Activated CD4-positive, alpha-beta memory T cell treated with anti-CD3 and anti-CD28 coated beads for 36 hours (primary cell): ENCODE measurements at regions not wholly inside any gene's neighbourhood (a gene's known extent, or its start where the extent isn't known, plus 50 kb on each side); places are given as distances from the start of the nearest gene placed in this dataset.
A peak's percentile ranks its signal among the peaks of the same experiment; 100 is the strongest.

Experiments used
- CTCF ChIA-PET: fragments of 350-600 bp; sonication (Branson Sonifier 250); formaldehyde crosslinking; loops from one replicate; lab custom pipeline; 2021; ENCODE audit warnings: antibody characterized with exemption, inconsistent platforms; lab: Charles Lee
- POLR2A ChIA-PET: fragments of 350-600 bp; sonication (Branson Sonifier 250); formaldehyde crosslinking; loops from one replicate; lab custom pipeline; 2021; ENCODE audit warnings: antibody characterized with exemption; lab: Charles Lee
- DNase-seq: peaks from one replicate; pipeline ENCODE4 v3.0.0-alpha.2; 2020
- H3K27ac Mint-ChIP-seq: one replicate; pipeline ENCODE4 v1.8.0; 2021; ENCODE audit warnings: mixed read lengths
- H3K27me3 Mint-ChIP-seq: one replicate; pipeline ENCODE4 v1.8.0; 2021; ENCODE audit warnings: mixed read lengths
- H3K36me3 Mint-ChIP-seq: one replicate; pipeline ENCODE4 v1.8.0; 2021; ENCODE audit warnings: mixed read lengths
- H3K4me1 Mint-ChIP-seq: one replicate; pipeline ENCODE4 v1.8.0; 2021; ENCODE audit warnings: low read depth, mixed read lengths
- H3K4me3 Mint-ChIP-seq: one replicate; pipeline ENCODE4 v1.8.0; 2021; ENCODE audit warnings: mild to moderate bottlenecking, mixed read lengths
- H3K9me3 Mint-ChIP-seq: one replicate; pipeline ENCODE4 v1.8.0; 2021; ENCODE audit warnings: mixed read lengths
- intact Hi-C: fragments of 100-400 bp; cut with micrococcal nuclease; formaldehyde crosslinking; loops from one replicate; pipeline ENCODE4 v1.15.1; 2023

DNA sequence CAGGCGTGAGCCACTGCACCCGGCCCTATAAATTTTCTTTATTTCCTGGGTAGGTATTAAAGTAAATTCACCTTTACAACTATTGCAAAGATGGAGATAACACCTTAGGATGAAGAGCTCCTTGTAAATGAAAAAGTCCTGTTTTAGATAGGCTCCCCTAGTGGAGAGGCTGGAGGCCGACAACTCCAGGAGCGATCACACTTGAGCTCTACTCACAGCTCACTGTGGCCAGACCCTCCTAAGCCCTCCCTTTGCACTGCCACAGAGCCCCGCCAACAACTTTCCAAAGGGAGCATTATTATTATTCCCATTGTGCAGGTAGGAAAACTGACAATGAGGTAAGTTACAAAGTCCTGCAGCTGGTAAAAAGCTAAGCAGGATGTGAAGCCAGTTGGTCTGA is 139.1 kb upstream of the ERCC6L2 start:
- Mint-ChIP-seq H3K4me3 (no peak overlapping the region), H3K4me1 (peaks cover 11% of the 10 kb centered on the region), H3K9me3 (no peaks in the 10 kb centered on the region), H3K36me3 (no peaks in the 10 kb centered on the region), H3K27ac (no peak overlapping the region), H3K27me3 (peaks cover 6% of the 10 kb centered on the region)
- CTCF ChIA-PET, result interaction anchor here (1.0 to 2.1 kb wide), 4 partner anchors 9 to 293 kb away, joined by 3 to 10 read pairs (median 4); no protein-coding TSS in a partner anchor
- intact Hi-C loops, result no loop called here
- POLR2A ChIA-PET, result no interaction called here
- no peak for DNase-seq

- intact Hi-C loops, result no loop called here
- H3K27ac Mint-ChIP-seq, result no peak overlapping the region
- ChIA-PET POLR2A (no interaction called here), CTCF (interaction anchor here (1.0 to 2.1 kb wide), 4 partner anchors 9 to 293 kb away, joined by 3 to 10 read pairs (median 4); no protein-coding TSS in a partner anchor)
- peaks cover 8% of the 10 kb centered on the region for H3K4me1 Mint-ChIP-seq
- DNase-seq, result no peak
- H3K27me3 Mint-ChIP-seq, result peaks cover 10% of the 10 kb centered on the region
- H3K9me3 Mint-ChIP-seq, result no peaks in the 10 kb centered on the region
- no peak overlapping the region for H3K4me3 Mint-ChIP-seq
- H3K36me3 Mint-ChIP-seq, result no peaks in the 10 kb centered on the region
Measured at GRCh38 chr9:95735701-95736100, 139.8 kb upstream of the ERCC6L2 start.

DNA sequence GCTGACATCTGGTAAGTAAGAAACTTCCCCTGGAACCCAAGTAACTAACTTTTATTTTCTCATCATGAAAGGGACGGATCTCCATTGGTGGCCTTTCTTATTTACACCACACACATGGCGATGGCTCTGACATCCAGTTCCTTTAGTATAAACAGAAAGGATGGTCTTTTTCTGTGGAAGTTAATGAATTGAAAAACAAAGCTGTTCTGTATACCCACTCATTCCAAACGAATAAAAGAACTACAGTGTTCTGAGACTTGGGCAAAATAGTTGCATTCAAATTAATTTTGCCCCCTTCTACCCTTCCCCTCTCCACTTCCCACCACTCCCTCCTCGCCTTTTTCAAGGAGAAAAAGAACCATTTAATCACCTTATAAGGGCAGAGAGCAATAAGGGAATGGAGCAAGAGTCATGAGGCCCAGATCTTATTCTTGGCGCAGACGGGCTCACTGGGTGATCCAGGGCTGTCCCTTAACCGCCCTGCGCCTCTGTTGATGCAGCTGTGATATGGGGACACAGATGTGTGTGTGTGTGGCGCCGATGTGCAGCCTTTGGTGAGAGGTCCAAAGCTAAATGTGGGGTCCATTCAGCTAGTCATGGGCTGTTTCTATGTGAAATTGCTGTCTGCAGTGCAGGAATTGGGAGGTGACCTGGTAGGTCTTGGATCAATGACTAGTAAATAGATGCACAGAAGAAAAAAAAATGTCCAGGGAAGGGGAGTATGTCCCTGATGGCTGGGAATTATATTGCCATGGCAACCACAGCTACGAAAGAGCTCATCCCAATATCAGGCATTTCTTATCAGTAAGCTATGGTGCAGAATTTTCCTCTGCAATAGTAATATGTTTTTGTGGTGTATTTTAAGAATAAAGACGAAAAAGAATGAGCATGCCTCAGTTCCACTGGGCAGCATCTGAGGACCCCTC is 141.5 kb upstream of the ERCC6L2 start:
- Mint-ChIP-seq H3K4me3 (no peak overlapping the region), H3K27ac (no peak overlapping the region), H3K27me3 (peaks cover 10% of the 10 kb centered on the region), H3K9me3 (no peaks in the 10 kb centered on the region), H3K4me1 (peaks cover 7% of the 10 kb centered on the region), H3K36me3 (no peaks in the 10 kb centered on the region)
- ChIA-PET POLR2A (no interaction called here), CTCF (interaction anchor here (1.0 kb wide), 1 partner anchor 71 kb away, joined by 3 read pairs; no protein-coding TSS in a partner anchor)
- intact Hi-C loops, result no loop called here
- DNase-seq, result no peak

DNA sequence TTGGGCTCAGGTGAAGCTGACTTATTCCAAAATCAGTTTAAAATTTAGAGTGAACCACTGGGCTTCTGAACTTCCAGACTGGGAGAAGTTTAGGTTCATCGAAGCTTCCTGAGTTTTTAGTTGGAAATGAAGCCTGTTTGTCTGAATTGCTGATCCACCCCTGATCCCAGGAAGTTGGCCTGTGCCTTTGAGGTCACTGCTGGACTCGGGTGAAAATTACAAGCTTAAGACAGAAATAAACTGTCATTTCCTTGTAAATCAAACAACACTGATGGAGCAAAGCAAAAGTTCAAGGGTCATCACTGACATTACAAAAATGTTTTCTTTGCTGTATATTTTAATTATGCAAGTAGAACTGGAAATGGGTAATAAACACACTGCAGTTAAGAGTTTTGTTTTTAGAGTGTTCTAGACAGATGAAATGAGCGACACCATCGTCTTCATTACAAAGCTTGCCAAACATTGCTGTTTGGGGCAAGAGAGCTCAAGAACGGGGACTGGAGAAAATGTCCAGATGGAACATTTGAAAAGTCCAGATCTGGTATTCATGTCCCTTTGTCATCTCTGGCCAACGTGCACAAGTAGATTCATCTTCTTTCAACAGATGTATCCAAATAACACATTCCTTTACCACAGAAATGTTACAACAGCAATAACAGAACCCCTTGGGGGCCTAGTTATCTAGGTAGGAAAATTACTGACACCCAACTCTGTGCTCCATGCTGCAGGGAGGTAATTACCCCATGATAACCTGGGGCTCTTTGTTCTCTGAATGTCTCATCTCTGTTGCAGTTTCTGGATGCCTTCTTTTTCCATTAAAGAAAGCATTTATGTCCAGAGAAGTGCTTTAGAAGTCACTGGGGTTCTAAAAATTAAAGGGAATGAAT is 142.4 kb upstream of the ERCC6L2 start:
- Mint-ChIP-seq H3K4me1 (peaks cover 7% of the 10 kb centered on the region), H3K27ac (no peak overlapping the region), H3K4me3 (no peak overlapping the region), H3K27me3 (peaks cover 11% of the 10 kb centered on the region), H3K9me3 (no peaks in the 10 kb centered on the region), H3K36me3 (no peaks in the 10 kb centered on the region)
- no peak for DNase-seq
- intact Hi-C loops, result no loop called here
- POLR2A ChIA-PET, result no interaction called here
- CTCF ChIA-PET, result interaction anchor here (1.0 kb wide), 1 partner anchor 72 kb away, joined by 3 read pairs; no protein-coding TSS in a partner anchor

GRCh38 chr9:95731876-95732275 is 143.6 kb upstream of the ERCC6L2 start:
- peaks cover 7% of the 10 kb centered on the region for H3K4me1 Mint-ChIP-seq
- H3K4me3 Mint-ChIP-seq, result no peak overlapping the region
- POLR2A ChIA-PET, result no interaction called here
- peaks cover 11% of the 10 kb centered on the region for H3K27me3 Mint-ChIP-seq
- H3K27ac Mint-ChIP-seq, result no peak overlapping the region
- DNase-seq, result no peak
- no peaks in the 10 kb centered on the region for H3K36me3 Mint-ChIP-seq
- intact Hi-C loops, result no loop called here
- H3K9me3 Mint-ChIP-seq, result no peaks in the 10 kb centered on the region
- CTCF ChIA-PET, result interaction anchor here (0.7 kb wide), 1 partner anchor 13 kb away, joined by 3 read pairs; no protein-coding TSS in a partner anchor

DNA sequence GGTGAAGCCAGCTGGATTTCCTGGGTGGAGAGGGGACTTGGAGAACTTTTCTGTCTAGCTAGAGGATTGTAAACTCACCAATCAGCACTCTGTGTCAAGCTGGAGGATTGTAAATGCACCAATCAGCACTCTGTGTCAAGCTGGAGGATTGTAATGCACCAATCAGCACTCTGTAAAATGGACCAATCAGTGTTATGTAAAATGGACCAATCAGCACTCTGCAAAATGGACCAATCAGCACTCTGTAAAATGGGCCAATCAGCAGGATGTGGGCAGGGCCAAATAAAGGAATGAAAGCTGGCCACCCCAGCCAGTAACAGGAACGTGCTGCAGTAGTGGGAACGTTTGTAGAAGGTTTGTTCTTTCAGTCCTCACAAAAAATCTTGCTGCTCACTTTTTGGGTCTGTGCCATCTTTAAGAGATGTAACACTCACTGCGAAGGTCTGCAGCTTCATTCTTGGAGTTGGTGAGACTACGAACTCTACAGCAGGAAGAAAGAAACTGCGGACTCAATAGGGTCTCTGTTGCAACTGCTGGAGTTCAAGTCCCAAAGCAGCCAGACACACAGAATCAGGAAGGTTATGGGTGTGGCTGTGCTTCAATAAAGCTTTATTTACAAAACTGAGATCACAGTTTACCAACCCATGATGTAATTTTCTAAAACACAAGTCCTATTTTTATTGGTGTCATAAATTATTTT is 145.7 kb upstream of the ERCC6L2 start:
- peaks cover 6% of the 10 kb centered on the region for H3K36me3 Mint-ChIP-seq
- peaks cover 13% of the 10 kb centered on the region for H3K4me1 Mint-ChIP-seq
- DNase-seq, result no peak
- ChIA-PET POLR2A (no interaction called here), CTCF (no interaction called here)
- H3K27ac Mint-ChIP-seq, result no peak overlapping the region
- peaks cover 16% of the 10 kb centered on the region for H3K27me3 Mint-ChIP-seq
- H3K4me3 Mint-ChIP-seq, result no peak overlapping the region
- intact Hi-C loops, result loop anchor here (10.0 kb wide), 2 partner anchors 485 to 865 kb away; no protein-coding TSS in a partner anchor
- peaks cover 10% of the 10 kb centered on the region for H3K9me3 Mint-ChIP-seq

DNA sequence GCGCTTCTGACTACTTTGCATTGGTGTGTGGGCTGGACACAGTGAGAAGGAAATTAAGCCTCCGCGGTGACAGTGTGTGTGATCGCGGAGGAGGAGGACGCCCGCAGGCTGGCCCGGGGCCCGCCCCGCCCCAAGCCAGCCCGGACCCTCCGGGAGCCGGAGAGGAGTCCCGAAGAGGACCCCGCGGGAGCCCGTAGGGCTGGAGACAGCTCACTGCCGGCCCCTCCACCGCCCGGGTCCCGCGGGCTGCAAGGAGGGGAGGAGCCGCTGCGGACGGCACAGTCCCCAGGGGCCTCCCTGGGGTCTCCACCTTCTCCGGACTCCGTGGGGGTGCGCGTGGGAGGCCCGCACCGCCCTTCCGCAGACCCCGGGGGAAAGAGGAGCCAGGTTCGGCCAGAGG is 146.4 kb upstream of the ERCC6L2 start:
- Mint-ChIP-seq H3K4me1 (peaks cover 20% of the 10 kb centered on the region), H3K27ac (no peak overlapping the region), H3K36me3 (peaks cover 6% of the 10 kb centered on the region), H3K27me3 (peaks cover 16% of the 10 kb centered on the region), H3K9me3 (peaks cover 13% of the 10 kb centered on the region), H3K4me3 (no peak overlapping the region)
- intact Hi-C loops, result loop anchor here (10.0 kb wide), 2 partner anchors 486 to 864 kb away; no protein-coding TSS in a partner anchor
- ChIA-PET CTCF (no interaction called here), POLR2A (no interaction called here)
- DNase-seq, result no peak

DNA sequence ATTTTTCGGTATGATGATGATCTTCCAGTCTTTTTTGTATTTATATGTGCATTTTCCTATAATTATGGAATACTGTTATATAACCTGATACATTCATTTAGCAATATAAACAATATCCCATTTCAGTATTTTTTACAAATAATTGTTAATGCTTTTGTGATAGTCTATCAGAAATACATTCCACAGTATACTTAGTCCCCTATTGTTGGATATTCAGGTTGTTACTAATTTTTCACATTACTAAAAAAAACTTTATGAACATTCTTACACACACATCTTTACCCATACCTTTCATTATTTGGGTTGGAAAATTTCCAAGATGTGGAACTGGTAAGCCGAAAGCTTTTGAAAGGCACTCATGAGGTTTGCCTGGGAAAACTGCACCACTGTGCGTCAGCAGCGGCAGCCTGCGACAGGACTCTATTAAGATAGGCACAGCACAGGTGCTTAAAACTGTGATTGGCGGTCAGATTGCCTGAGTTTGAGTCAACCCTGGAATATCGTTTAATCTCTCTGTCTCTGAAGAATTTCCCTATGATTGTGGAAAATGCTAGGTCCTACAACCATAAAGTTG is 147.5 kb upstream of the ERCC6L2 start:
- Mint-ChIP-seq H3K4me1 (peaks cover 29% of the 10 kb centered on the region), H3K4me3 (no peak overlapping the region), H3K27me3 (peaks cover 16% of the 10 kb centered on the region), H3K36me3 (peaks cover 6% of the 10 kb centered on the region), H3K9me3 (peaks cover 13% of the 10 kb centered on the region), H3K27ac (peak overlapping the region; percentile 13)
- DNase-seq, result no peak
- ChIA-PET CTCF (interaction anchor here (0.8 to 2.3 kb wide), 7 partner anchors 8 to 490 kb away, joined by 3 to 10 read pairs (median 4); no protein-coding TSS in a partner anchor), POLR2A (no interaction called here)
- intact Hi-C loops, result loop anchor here (10.0 kb wide), 2 partner anchors 487 to 863 kb away; no protein-coding TSS in a partner anchor

GRCh38 chr9:95726756-95727155 is 148.7 kb upstream of the ERCC6L2 start:
- no peak for DNase-seq
- CTCF ChIA-PET, result interaction anchor here (0.6 to 2.3 kb wide), 16 partner anchors 9 to 591 kb away, joined by 3 to 10 read pairs (median 4); no protein-coding TSS in a partner anchor
- Mint-ChIP-seq H3K4me3 (no peak overlapping the region), H3K36me3 (peaks cover 6% of the 10 kb centered on the region), H3K27ac (no peak overlapping the region), H3K4me1 (peaks cover 38% of the 10 kb centered on the region), H3K9me3 (peaks cover 13% of the 10 kb centered on the region), H3K27me3 (peaks cover 15% of the 10 kb centered on the region)
- intact Hi-C loops, result loop anchor here (10.0 kb wide), 2 partner anchors 488 to 862 kb away; no protein-coding TSS in a partner anchor
- POLR2A ChIA-PET, result no interaction called here

GRCh38 chr9:95725045-95725444 is 150.4 kb upstream of the ERCC6L2 start:
- H3K27me3 Mint-ChIP-seq, result peaks cover 11% of the 10 kb centered on the region
- CTCF ChIA-PET, result no interaction called here
- H3K36me3 Mint-ChIP-seq, result peaks cover 6% of the 10 kb centered on the region
- H3K4me1 Mint-ChIP-seq, result peaks cover 38% of the 10 kb centered on the region
- POLR2A ChIA-PET, result no interaction called here
- H3K27ac Mint-ChIP-seq, result peak overlapping the region; percentile 86
- H3K9me3 Mint-ChIP-seq, result peaks cover 13% of the 10 kb centered on the region
- no peak for DNase-seq
- intact Hi-C loops, result loop anchor here (2.0 to 10.0 kb wide), 4 partner anchors 150 to 860 kb away; partner anchors contain the start of gene ERCC6L2
- peak overlapping the region; percentile 9 for H3K4me3 Mint-ChIP-seq
